CD14-positive monocyte (primary cell): ENCODE measurements at regions not wholly inside any gene's neighbourhood (a gene's known extent, or its start where the extent isn't known, plus 50 kb on each side); places are given as distances from the start of the nearest gene placed in this dataset.

ENCODE experiments used
- DNase-seq, 3 donors: peaks; one replicate each; pipeline ENCODE4 v3.0.0-alpha.2; 2011 to 2022
- H2AFZ ChIP-seq: 2 replicates; pipeline ENCODE4 v1.6.0; 2012; ENCODE audit warnings: mild to moderate bottlenecking, low read depth, low read length, inconsistent platforms; ENCODE audit not compliant: insufficient read depth, poor library complexity, severe bottlenecking
- H3K27ac ChIP-seq, 2 donors: 1 replicate in 1 of 2; 2 replicates in 1 of 2; pipeline ENCODE4 v1.5.1; 2012 to 2013; ENCODE audit warnings: low read length in 2 of 2, control low read depth in 1 of 2, inconsistent platforms in 1 of 2, low read depth in 1 of 2, mild to moderate bottlenecking in 1 of 2
- H3K27me3 ChIP-seq, 2 donors: one replicate each; pipeline versions ENCODE4 v1.6.0 to v1.6.1; 2011 to 2013; ENCODE audit warnings: low read length in 2 of 2; ENCODE audit not compliant: control insufficient read depth in 2 of 2, insufficient read depth in 2 of 2
- H3K36me3 ChIP-seq, 2 donors: replicated peaks in 1 of 2; 1 replicate in 1 of 2; 2 replicates in 1 of 2; pipeline versions ENCODE4 v1.5.1 to v1.6.1; 2012 to 2013; ENCODE audit warnings: low read length in 2 of 2, control low read depth in 1 of 2, inconsistent platforms in 1 of 2, mild to moderate bottlenecking in 1 of 2; ENCODE audit not compliant: insufficient read depth in 2 of 2, control insufficient read depth in 1 of 2
- H3K4me1 ChIP-seq, 2 donors: 1 replicate in 1 of 2; 2 replicates in 1 of 2; pipeline versions ENCODE4 v1.5.1 to v1.6.1; 2012 to 2013; ENCODE audit warnings: low read length in 2 of 2, control low read depth in 1 of 2, inconsistent platforms in 1 of 2, mild to moderate bottlenecking in 1 of 2, moderate library complexity in 1 of 2; ENCODE audit not compliant: insufficient read depth in 2 of 2, control insufficient read depth in 1 of 2
- H3K4me2 ChIP-seq: replicated peaks from 2 replicates; pipeline ENCODE3; 2012; ENCODE audit warnings: low read length, moderate library complexity, mild to moderate bottlenecking; ENCODE audit not compliant: poor library complexity, severe bottlenecking; ENCODE audit errors: extremely low read depth
- H3K4me3 ChIP-seq, 3 experiments: fragments of 200-600 bp in 1 of 3; sonication (generic) in 1 of 3; replicated peaks in 1 of 3; 1 replicate in 2 of 3; 2 replicates in 1 of 3; pipeline ENCODE4 v1.5.1; 2011 to 2013; ENCODE audit warnings: low read length in 3 of 3, mild to moderate bottlenecking in 3 of 3, control low read depth in 2 of 3, low read depth in 2 of 3, inconsistent platforms in 1 of 3, moderate library complexity in 1 of 3
- H3K79me2 ChIP-seq: 2 replicates; pipeline ENCODE4 v1.6.0; 2012; ENCODE audit warnings: mild to moderate bottlenecking, control low read depth, inconsistent platforms, low read length, moderate library complexity; ENCODE audit not compliant: insufficient read depth
- H3K9ac ChIP-seq: 2 replicates; pipeline ENCODE4 v1.6.0; 2017; ENCODE audit warnings: low read length, mild to moderate bottlenecking; ENCODE audit not compliant: insufficient read depth, poor library complexity, severe bottlenecking
- H3K9me3 ChIP-seq, 2 donors: replicated peaks in 1 of 2; 1 replicate in 1 of 2; 2 replicates in 1 of 2; pipeline versions ENCODE4 v1.5.1 to v1.6.1; 2012 to 2013; ENCODE audit warnings: low read length in 2 of 2, control low read depth in 1 of 2; ENCODE audit not compliant: control insufficient read depth in 1 of 2, insufficient read depth in 1 of 2
- H4K20me1 ChIP-seq: 2 replicates; pipeline ENCODE4 v1.6.0; 2012; ENCODE audit warnings: mild to moderate bottlenecking, low read length, control low read depth, moderate library complexity; ENCODE audit not compliant: insufficient read depth
- H3K27ac Mint-ChIP-seq, 7 donors: one replicate each; pipeline ENCODE4 v1.8.0; 2020; ENCODE audit warnings: mild to moderate bottlenecking in 7 of 7, mixed read lengths in 7 of 7, moderate library complexity in 6 of 7, inconsistent platforms in 2 of 7
- H3K27me3 Mint-ChIP-seq, 3 donors: one replicate each; pipeline ENCODE4 v1.8.0; 2021 to 2022; ENCODE audit warnings: low read depth in 3 of 3, mild to moderate bottlenecking in 3 of 3, mixed read lengths in 3 of 3, moderate library complexity in 3 of 3, inconsistent platforms in 1 of 3
- H3K36me3 Mint-ChIP-seq, 2 donors: one replicate each; pipeline ENCODE4 v1.8.0; 2020; ENCODE audit warnings: mixed read lengths in 2 of 2, inconsistent platforms in 1 of 2, mild to moderate bottlenecking in 1 of 2
- H3K4me1 Mint-ChIP-seq: one replicate; pipeline ENCODE4 v1.8.0; 2020; ENCODE audit warnings: mild to moderate bottlenecking, mixed read lengths
- H3K4me3 Mint-ChIP-seq, 2 donors: one replicate each; pipeline ENCODE4 v1.8.0; 2020; ENCODE audit warnings: mild to moderate bottlenecking in 2 of 2, mixed read lengths in 2 of 2, moderate library complexity in 1 of 2
- H3K9me3 Mint-ChIP-seq, 7 donors: one replicate each; pipeline ENCODE4 v1.8.0; 2020 to 2022; ENCODE audit warnings: mixed read lengths in 7 of 7, mild to moderate bottlenecking in 6 of 7, moderate library complexity in 6 of 7, inconsistent platforms in 2 of 7
- CTCF ChIP-seq: fragments of 200-600 bp; IDR thresholded peaks from one replicate; pipeline ENCODE4 v1.8.0; 2022; ENCODE audit warnings: antibody characterized with exemption, mild to moderate bottlenecking
- WGBS: methylation state at CpG from one replicate; pipeline ENCODE4 v1.1.5; 2013; ENCODE audit warnings: missing lambda C conversion rate; ENCODE audit not compliant: insufficient coverage; 5-methylcytosine and 5-hydroxymethylcytosine counted together
- intact Hi-C, 2 donors: fragments of 100-400 bp; cut with micrococcal nuclease; formaldehyde crosslinking; loops; one replicate each; pipeline versions ENCODE4 v1.15.0 to v1.15.1; 2023

GRCh38 chr6:93964321-93964720, 545.0 kb upstream of the EPHA7 start:
- Mint-ChIP-seq H3K27me3 (no peaks in the 10 kb centered on the region), H3K9me3 (peaks cover 0 to 1% (median 0%) of the 10 kb centered on the region in 7 donors), H3K4me1 (no peaks in the 10 kb centered on the region), H3K36me3 (no peaks in the 10 kb centered on the region), H3K4me3 (no peak overlapping the region), H3K27ac (no peak overlapping the region)
- H3K27me3 ChIP-seq: no peaks in the 10 kb centered on the region
- no peaks in the 10 kb centered on the region for H3K4me1 ChIP-seq
- DNase-seq: no peak
- no peak overlapping the region for H3K4me2 ChIP-seq
- H3K4me3 ChIP-seq: no peak overlapping the region
- H3K9me3 ChIP-seq: no peaks in the 10 kb centered on the region
- intact Hi-C loops: no loop called here
- no peaks in the 10 kb centered on the region for H4K20me1 ChIP-seq
- no peak for TF ChIP-seq CTCF
- H3K79me2 ChIP-seq: no peaks in the 10 kb centered on the region
- no peak overlapping the region for H3K9ac ChIP-seq
- H3K27ac ChIP-seq: no peak overlapping the region
- H3K36me3 ChIP-seq: no peaks in the 10 kb centered on the region
- H2AFZ ChIP-seq: no peak overlapping the region
- no CpG with 5 or more reads among the region's 1 CpG for WGBS

DNA sequence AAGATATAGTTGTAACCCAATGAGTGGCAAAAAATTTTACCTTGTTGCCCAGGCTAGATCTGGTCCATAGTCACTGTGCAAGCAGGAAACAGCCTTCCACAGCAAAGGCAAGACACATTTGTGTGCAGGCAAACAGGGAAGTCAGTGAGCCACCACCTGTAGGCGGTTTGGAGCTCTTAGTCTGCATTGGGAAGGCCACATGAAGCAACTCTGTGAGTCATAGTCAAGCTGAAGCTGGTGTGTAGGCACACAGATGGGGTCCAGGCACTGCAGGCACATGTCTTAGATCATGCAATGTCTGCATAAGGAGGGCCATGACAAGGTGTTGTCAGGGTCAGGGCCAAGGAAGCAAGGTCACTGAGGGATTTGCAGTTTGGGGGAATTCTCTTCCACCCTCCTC, 543.2 kb upstream of the EPHA7 start:
- H3K4me3 Mint-ChIP-seq: no peak overlapping the region

More for the DNA sequence above, 543.2 kb upstream of the EPHA7 start:
- TF ChIP-seq CTCF: no peak
- no peak overlapping the region for H2AFZ ChIP-seq
- H3K4me3 ChIP-seq: no peak overlapping the region
- no peaks in the 10 kb centered on the region for H3K9me3 ChIP-seq
- no peaks in the 10 kb centered on the region for H4K20me1 ChIP-seq
- Mint-ChIP-seq H3K4me1 (no peaks in the 10 kb centered on the region), H3K36me3 (no peaks in the 10 kb centered on the region), H3K27me3 (no peaks in the 10 kb centered on the region), H3K9me3 (peaks cover 0 to 1% (median 0%) of the 10 kb centered on the region in 7 donors), H3K27ac (no peak overlapping the region)
- 31% methylated on average over 1 of the region's 1 CpG for WGBS
- H3K79me2 ChIP-seq: no peaks in the 10 kb centered on the region
- H3K4me2 ChIP-seq: no peak overlapping the region
- no peak for DNase-seq
- H3K4me1 ChIP-seq: no peaks in the 10 kb centered on the region
- no peaks in the 10 kb centered on the region for H3K27me3 ChIP-seq
- intact Hi-C loops: no loop called here
- no peaks in the 10 kb centered on the region for H3K36me3 ChIP-seq
- H3K9ac ChIP-seq: no peak overlapping the region
- H3K27ac ChIP-seq: no peak overlapping the region
